Endothelial cell (in vitro differentiated cells): ENCODE measurements at regions not wholly inside any gene's neighbourhood (a gene's known extent, or its start where the extent isn't known, plus 50 kb on each side); places are given as distances from the start of the nearest gene placed in this dataset.

Experiments used
- DNase-seq: peaks from one replicate; pipeline ENCODE4 v3.0.0; 2021; ENCODE audit warnings: low spot score
- H3K27ac Mint-ChIP-seq: one replicate; pipeline ENCODE4 v1.8.0; 2021; ENCODE audit warnings: mixed read lengths, inconsistent platforms; ENCODE audit not compliant: unreplicated experiment
- H3K27me3 Mint-ChIP-seq: one replicate; pipeline ENCODE4 v1.8.0; 2021; ENCODE audit warnings: mild to moderate bottlenecking, moderate library complexity, mixed read lengths, inconsistent platforms; ENCODE audit not compliant: unreplicated experiment
- H3K36me3 Mint-ChIP-seq: one replicate; pipeline ENCODE4 v1.8.0; 2021; ENCODE audit warnings: mild to moderate bottlenecking, low read depth, mixed read lengths, inconsistent platforms; ENCODE audit not compliant: unreplicated experiment
- H3K4me1 Mint-ChIP-seq: one replicate; pipeline ENCODE4 v1.8.0; 2021; ENCODE audit warnings: mild to moderate bottlenecking, mixed read lengths, inconsistent platforms; ENCODE audit not compliant: unreplicated experiment
- H3K4me3 Mint-ChIP-seq: one replicate; pipeline ENCODE4 v1.8.0; 2021; ENCODE audit warnings: mild to moderate bottlenecking, mixed read lengths, inconsistent platforms; ENCODE audit not compliant: unreplicated experiment
- H3K9me3 Mint-ChIP-seq: one replicate; pipeline ENCODE4 v1.8.0; 2021; ENCODE audit warnings: mixed read lengths, inconsistent platforms; ENCODE audit not compliant: unreplicated experiment
- TF ChIP-seq, protein P1 (sequence below): fragments of 200-600 bp; sonication (generic); IDR thresholded peaks from one replicate; pipeline ENCODE4 v1.5.0; 2021; ENCODE audit warnings: antibody characterized with exemption; ENCODE audit not compliant: unreplicated experiment

DNA sequence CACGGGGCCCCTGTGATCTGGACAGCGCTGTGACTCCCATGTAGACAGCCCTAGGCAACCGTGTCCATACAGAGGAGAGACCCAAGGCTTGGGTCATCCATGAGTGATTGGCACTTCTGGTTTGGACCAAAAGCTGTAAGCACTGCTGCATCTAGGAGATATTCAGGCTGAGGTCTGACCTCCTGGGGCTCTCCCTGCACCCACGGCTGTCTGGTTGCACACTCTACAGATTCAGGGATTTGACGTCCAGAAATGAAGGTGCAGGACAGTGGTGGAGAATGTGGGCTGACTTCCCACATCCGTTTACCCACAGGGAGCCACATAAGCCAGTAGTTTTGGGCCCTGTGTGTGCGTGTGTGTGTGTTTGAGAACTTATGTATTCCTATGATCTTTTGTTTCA lies 76.2 kb upstream of the ARHGEF7 start:
- Mint-ChIP-seq H3K27ac (no peak overlapping the region), H3K36me3 (peaks cover under 1% of the 10 kb centered on the region), H3K27me3 (peaks cover 3% of the 10 kb centered on the region), H3K4me3 (no peak overlapping the region), H3K4me1 (peaks cover 5% of the 10 kb centered on the region), H3K9me3 (no peaks in the 10 kb centered on the region)
- TF ChIP-seq, protein P1, sequence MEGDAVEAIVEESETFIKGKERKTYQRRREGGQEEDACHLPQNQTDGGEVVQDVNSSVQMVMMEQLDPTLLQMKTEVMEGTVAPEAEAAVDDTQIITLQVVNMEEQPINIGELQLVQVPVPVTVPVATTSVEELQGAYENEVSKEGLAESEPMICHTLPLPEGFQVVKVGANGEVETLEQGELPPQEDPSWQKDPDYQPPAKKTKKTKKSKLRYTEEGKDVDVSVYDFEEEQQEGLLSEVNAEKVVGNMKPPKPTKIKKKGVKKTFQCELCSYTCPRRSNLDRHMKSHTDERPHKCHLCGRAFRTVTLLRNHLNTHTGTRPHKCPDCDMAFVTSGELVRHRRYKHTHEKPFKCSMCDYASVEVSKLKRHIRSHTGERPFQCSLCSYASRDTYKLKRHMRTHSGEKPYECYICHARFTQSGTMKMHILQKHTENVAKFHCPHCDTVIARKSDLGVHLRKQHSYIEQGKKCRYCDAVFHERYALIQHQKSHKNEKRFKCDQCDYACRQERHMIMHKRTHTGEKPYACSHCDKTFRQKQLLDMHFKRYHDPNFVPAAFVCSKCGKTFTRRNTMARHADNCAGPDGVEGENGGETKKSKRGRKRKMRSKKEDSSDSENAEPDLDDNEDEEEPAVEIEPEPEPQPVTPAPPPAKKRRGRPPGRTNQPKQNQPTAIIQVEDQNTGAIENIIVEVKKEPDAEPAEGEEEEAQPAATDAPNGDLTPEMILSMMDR, result no peak
- no peak for DNase-seq

DNA sequence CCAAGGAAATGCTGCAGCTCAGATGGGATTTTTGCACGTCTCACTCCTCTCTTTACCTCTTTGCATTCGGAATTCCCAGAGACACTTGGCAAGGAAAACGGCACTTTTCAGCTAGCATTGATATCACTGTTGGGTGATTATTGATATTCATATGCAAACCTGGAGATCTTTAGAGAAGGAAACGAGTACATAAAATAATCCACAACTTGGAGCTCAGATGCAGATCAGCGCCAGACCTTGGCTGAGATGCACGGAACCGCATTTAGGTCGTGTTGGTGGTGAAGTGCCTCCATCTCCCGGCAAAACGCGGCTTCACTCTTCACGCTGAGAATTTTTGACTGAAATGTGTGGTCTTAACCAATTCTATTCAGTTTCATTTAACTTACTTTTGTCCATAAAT lies 77.2 kb upstream of the ARHGEF7 start:
- TF ChIP-seq, protein P1, result no peak
- H3K4me1 Mint-ChIP-seq, result peaks cover 5% of the 10 kb centered on the region
- no peaks in the 10 kb centered on the region for H3K36me3 Mint-ChIP-seq
- H3K4me3 Mint-ChIP-seq, result no peak overlapping the region
- no peak for DNase-seq
- H3K9me3 Mint-ChIP-seq, result no peaks in the 10 kb centered on the region
- no peaks in the 10 kb centered on the region for H3K27me3 Mint-ChIP-seq
- no peak overlapping the region for H3K27ac Mint-ChIP-seq

DNA sequence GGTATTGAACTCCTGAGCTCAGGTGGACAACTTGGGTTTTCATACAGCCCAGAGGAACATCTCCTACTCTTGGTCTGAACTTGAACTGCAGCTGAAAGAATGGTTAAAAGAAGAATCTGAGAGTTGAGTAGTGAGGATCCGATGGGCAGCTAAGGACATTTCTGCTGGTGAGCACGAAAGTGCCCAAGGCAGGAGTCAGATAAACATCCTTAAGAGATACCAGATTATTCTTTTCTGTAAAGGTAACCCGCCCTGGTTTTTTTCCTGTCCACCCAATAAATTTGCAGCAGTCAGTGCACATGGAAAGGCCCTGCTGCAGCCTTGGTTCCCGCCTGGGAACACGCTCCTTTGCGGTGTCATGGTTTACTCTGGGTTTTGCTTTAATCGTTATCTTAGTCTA lies 78.4 kb upstream of the ARHGEF7 start:
- TF ChIP-seq, protein P1, result no peak
- H3K9me3 Mint-ChIP-seq, result no peaks in the 10 kb centered on the region
- peaks cover 5% of the 10 kb centered on the region for H3K4me1 Mint-ChIP-seq
- no peaks in the 10 kb centered on the region for H3K27me3 Mint-ChIP-seq
- no peak for DNase-seq
- no peak overlapping the region for H3K4me3 Mint-ChIP-seq
- no peak overlapping the region for H3K27ac Mint-ChIP-seq
- H3K36me3 Mint-ChIP-seq, result no peaks in the 10 kb centered on the region

DNA sequence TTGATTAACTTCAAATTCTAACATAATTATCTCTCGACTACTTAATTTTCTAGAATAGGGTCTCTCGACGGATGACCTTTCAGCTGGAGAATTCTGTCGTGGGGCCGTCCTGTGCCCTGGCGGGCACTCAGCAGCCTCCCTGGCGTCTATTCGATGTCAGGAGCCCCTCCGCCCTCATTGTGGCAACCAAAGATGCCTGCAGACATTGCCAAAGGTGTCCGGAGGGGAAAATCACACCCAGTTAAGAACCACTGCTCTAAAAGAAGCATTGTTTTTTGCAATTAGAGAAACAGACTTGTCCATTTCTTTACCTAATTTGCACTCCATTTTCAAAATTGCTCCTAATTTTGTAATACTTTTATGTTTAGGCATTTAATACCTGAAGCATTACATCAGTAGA lies 79.2 kb upstream of the ARHGEF7 start:
- Mint-ChIP-seq H3K4me1 (peaks cover 5% of the 10 kb centered on the region), H3K27ac (no peak overlapping the region), H3K4me3 (no peak overlapping the region), H3K27me3 (no peaks in the 10 kb centered on the region), H3K9me3 (no peaks in the 10 kb centered on the region), H3K36me3 (no peaks in the 10 kb centered on the region)
- TF ChIP-seq, protein P1, result no peak
- no peak for DNase-seq

DNA sequence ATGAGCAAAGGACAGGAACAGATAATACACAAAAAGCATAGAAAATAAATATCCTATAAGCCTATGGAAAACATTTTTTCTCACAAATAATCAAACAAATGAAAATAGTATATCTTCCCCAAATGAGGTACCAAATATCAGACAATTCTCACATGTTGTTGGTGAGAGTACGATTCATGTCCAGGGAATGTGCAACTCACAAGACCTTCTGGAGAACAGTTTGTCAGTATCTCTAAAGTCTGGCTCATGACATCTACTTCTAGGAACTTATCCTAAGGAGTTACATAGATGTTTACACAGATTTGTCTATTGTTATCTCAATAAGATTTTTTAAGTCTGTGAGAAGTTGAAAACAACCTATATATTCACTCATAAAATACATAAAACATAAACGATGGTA lies 80.3 kb upstream of the ARHGEF7 start:
- Mint-ChIP-seq H3K9me3 (no peaks in the 10 kb centered on the region), H3K36me3 (no peaks in the 10 kb centered on the region), H3K4me1 (peaks cover 5% of the 10 kb centered on the region), H3K4me3 (no peak overlapping the region), H3K27ac (no peak overlapping the region), H3K27me3 (no peaks in the 10 kb centered on the region)
- TF ChIP-seq, protein P1, result no peak
- DNase-seq, result no peak
